ENCODE measurements at regions not wholly inside any gene's neighbourhood (a gene's known extent, or its start where the extent isn't known, plus 50 kb on each side); places are given as distances from the start of the nearest gene placed in this dataset.

DNA sequence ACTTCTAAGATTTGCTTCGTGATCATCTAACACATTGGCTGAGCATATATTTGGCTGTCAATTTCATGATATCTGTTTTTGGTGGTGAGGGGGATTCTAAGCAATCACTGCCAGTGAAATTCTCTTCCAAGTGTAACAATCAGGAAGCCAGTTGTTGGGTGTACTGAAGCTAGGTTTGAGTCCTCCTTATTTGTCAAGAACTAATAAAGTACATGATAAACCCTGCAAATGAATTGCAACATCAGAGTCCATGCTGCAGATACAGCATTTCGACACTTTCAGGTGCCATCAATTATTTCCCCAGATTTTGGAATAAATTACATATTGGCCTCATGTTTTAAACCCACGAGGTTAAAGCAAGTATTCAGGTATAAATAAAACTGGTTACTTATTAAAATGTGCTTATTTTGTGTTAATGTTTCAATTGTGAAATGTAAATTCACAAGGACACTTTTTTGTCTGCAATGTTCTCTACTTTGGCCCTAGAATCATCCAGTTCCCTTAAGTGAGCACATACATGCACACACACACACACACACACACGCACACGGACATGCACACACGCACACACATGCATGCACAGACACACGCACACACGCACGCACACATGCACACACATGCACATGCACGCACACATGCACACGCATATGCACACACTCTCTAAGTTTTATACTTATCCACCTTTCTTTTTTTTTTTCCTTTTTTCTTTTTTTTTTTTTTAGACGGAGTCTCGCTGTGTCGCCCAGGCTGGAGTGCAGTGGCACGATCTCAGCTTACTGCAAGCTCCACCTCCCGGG lies 510.2 kb upstream of the KLF6 start:
- TF ChIP-seq, protein P1, sequence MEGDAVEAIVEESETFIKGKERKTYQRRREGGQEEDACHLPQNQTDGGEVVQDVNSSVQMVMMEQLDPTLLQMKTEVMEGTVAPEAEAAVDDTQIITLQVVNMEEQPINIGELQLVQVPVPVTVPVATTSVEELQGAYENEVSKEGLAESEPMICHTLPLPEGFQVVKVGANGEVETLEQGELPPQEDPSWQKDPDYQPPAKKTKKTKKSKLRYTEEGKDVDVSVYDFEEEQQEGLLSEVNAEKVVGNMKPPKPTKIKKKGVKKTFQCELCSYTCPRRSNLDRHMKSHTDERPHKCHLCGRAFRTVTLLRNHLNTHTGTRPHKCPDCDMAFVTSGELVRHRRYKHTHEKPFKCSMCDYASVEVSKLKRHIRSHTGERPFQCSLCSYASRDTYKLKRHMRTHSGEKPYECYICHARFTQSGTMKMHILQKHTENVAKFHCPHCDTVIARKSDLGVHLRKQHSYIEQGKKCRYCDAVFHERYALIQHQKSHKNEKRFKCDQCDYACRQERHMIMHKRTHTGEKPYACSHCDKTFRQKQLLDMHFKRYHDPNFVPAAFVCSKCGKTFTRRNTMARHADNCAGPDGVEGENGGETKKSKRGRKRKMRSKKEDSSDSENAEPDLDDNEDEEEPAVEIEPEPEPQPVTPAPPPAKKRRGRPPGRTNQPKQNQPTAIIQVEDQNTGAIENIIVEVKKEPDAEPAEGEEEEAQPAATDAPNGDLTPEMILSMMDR (IDR thresholded peaks at IDR 0.05; ENCODE audit: low read depth, low read length, missing control alignments) = no peak
- no peak overlapping the region for H3K4me3 ChIP-seq (replicated peaks; ENCODE audit: low read depth, low read length)
- no peak for DNase-seq (ENCODE audit: extremely low read depth, low read depth)

GRCh38 chr10:4294271-4294670 lies 509.3 kb upstream of the KLF6 start:
- no peak for DNase-seq (ENCODE audit: extremely low read depth, low read depth)
- H3K4me3 ChIP-seq (replicated peaks; ENCODE audit: low read depth, low read length) = no peak overlapping the region
- TF ChIP-seq, protein P1 (IDR thresholded peaks at IDR 0.05; ENCODE audit: low read depth, low read length, missing control alignments) = no peak

DNA sequence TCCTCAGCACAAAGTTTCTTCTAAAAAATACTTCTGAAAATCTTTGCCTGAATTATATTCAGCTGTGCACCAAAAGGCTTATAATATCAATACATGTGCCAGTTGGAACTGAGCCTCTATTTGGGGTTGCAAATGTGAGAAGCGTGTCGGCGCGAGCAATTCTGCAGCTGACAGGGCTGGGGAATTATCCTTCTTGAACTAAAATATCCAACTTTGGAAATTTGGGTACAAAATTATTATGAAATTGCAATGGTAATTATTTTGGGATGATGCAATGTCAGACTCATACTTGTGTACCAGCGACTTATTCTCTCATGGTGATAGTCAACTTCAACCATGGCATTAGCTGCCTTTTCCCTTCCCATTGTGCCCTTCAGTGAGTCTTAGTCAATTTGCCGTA lies 507.0 kb upstream of the KLF6 start:
- DNase-seq (ENCODE audit: extremely low read depth, low read depth) = no peak
- TF ChIP-seq, protein P1 (IDR thresholded peaks at IDR 0.05; ENCODE audit: low read depth, low read length, missing control alignments) = no peak
- no peak overlapping the region for H3K4me3 ChIP-seq (replicated peaks; ENCODE audit: low read depth, low read length)

GRCh38 chr10:4285121-4285520 lies 500.1 kb upstream of the KLF6 start:
- TF ChIP-seq, protein P1 (IDR thresholded peaks at IDR 0.05; ENCODE audit: low read depth, low read length, missing control alignments) = no peak
- no peak for DNase-seq (ENCODE audit: extremely low read depth, low read depth)
- H3K4me3 ChIP-seq (replicated peaks; ENCODE audit: low read depth, low read length) = no peak overlapping the region

DNA sequence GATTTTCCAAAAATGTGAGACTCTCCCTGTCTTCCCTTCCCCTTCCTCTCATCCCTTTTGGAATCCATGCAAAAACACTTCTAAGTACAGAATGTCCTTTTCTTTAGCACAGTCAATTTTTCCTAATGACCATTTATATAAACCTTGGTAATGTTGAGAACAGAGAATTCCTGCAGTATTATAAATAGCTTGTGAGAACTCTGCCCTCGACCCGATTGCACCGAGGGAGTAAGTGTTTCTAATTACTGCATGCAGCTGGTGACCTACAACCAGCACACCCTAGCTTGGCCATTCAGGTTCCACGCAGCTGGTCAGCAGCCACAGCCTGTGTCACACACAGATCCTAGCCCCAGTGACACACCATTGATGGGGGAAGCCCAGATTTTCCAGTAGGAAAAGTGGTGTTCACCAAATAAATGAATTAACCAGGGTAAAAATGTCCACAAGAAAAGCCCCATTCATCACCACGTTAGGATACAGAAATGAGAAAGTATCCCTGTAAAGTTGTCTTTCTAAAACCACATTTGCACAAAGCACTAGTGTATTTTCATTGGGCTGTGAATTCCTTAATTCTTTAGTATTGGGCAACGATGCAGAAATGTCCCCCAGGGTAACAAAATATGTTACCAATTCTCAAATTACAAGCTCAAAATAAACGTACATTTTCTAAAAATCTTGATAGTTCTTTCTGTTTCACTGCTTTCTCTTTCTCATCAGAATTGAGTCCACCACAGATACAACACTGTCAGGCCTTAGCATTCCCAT lies 499.0 kb upstream of the KLF6 start:
- TF ChIP-seq, protein P1 (IDR thresholded peaks at IDR 0.05; ENCODE audit: low read depth, low read length, missing control alignments) = no peak
- no peak overlapping the region for H3K4me3 ChIP-seq (replicated peaks; ENCODE audit: low read depth, low read length)
- DNase-seq (ENCODE audit: extremely low read depth, low read depth) = no peak

- TF ChIP-seq, protein P1 (IDR thresholded peaks at IDR 0.05; ENCODE audit: low read depth, low read length, missing control alignments) = no peak
- H3K4me3 ChIP-seq (replicated peaks; ENCODE audit: low read depth, low read length) = no peak overlapping the region
- no peak for DNase-seq (ENCODE audit: extremely low read depth, low read depth)
These were observed 497.5 kb upstream of the KLF6 start for GRCh38 chr10:4282496-4282895.
